ENCODE measurements at regions not wholly inside any gene's neighbourhood (a gene's known extent, or its start where the extent isn't known, plus 50 kb on each side); places are given as distances from the start of the nearest gene placed in this dataset.

DNA sequence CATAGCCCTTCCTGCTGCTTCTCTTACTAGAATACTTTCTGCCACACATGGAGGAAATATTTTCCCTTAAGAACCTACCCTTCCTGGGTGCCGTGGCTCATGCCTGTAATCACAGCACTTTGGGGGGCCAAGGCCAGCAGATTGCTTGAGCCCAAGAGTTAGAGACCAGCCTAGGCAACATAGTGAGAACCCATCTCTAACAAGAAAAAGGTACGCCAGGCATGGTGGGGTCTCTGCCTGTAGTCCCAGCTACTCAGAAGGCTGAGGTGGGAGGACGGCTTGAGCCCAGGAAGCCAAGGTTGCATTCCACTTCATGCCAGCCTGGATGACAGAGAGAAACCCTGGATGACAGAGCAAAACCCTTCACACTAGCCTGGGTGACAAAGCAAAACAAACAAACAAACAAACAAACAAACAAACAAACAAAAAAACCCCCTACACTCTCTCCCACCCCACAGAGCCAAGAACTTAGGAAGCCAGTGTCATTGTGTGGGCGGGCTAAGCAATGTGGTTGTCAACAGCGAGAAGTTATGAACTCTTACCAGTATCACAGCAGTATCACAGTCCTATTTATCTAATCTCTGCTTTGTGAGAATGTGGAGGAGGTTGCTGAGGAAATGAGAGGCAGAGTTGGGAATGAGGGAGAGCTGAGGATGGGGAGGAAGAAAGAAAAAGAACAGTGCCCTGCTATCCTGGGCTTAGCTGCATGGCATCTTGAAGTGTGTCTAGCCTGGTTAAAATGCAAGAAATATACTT, 53.8 kb upstream of the CLEC14A start:
- no peak for DNase-seq (ENCODE audit: low spot score)

Data from globus pallidus (tissue), 1 donor.